HK-2 (cell line): ENCODE measurements at regions not wholly inside any gene's neighbourhood (a gene's known extent, or its start where the extent isn't known, plus 50 kb on each side); places are given as distances from the start of the nearest gene placed in this dataset.
"Not testable (repeated sequence)": the region's sequence is repeated elsewhere in the genome, so short reads cannot be mapped to it uniquely, and the experiment has no call there.

Experiments
- DNase-seq: peaks from one replicate; pipeline ENCODE4 v3.0.0-alpha.2; 2018; ENCODE audit not compliant: unreplicated experiment

DNA sequence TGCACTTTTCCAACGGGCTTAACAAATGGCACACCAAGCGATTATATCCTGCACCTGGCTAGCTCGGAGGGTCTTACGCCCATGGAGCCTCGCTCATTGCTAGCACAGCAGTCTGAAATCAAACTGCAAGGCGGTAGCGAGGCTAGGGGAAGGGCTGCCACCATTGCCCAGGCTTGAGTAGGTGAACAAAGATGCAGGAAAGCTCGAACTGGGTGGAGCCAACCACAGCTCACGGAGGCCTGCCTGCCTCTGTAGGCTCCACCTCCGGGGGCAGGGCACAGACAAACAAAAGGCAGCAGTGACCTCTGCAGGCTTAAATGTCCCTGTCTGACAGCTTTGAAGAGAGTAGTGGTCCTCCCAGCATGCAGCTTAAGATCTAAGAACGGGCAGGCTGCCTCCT is 365.4 kb downstream of the MMUT start:
- DNase-seq, result not testable (repeated sequence)

GRCh38 chr6:49097116-49097515 is 365.9 kb downstream of the MMUT start:
- DNase-seq, result no peak

DNA sequence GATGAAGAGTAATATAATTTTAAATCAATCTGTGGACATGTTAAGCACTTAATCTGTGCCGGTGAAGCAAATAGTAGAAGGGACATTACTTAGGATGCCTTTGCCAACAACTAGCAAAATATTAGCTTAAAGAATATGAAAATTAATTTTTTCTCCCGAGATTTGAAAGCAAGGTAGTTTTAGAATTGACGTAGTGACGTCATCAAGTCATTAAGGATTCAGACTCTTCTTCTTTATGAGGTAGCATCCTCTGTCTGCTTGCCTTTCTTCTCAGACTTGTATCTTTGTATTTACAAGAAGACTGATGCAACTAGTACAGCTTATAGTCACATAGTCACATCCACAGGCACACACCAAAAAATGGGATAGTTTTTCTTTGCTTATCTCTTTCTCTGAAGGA is 374.4 kb downstream of the MMUT start:
- DNase-seq, result no peak

DNA sequence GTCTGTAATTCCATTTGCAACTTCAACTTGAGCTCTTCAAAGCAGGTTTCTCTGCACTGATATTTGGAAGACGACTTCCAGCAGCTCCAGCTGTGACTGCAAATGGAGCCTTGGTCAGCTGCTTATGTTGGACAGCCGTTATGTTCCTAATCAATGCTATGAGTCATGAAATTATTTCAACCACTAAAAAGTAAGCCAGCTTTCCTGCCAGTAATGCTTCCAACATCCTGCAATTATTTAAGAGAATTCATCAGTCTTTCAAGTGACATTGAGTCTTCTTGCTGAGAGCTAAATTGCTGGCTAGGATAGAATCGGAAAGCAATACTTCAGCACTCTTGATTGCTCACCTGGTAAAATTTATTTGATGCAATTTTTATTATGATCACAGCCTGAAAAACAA is 375.7 kb downstream of the MMUT start:
- no peak for DNase-seq

- DNase-seq, result no peak
These were observed 380.4 kb downstream of the MMUT start for GRCh38 chr6:49082611-49083010.

DNA sequence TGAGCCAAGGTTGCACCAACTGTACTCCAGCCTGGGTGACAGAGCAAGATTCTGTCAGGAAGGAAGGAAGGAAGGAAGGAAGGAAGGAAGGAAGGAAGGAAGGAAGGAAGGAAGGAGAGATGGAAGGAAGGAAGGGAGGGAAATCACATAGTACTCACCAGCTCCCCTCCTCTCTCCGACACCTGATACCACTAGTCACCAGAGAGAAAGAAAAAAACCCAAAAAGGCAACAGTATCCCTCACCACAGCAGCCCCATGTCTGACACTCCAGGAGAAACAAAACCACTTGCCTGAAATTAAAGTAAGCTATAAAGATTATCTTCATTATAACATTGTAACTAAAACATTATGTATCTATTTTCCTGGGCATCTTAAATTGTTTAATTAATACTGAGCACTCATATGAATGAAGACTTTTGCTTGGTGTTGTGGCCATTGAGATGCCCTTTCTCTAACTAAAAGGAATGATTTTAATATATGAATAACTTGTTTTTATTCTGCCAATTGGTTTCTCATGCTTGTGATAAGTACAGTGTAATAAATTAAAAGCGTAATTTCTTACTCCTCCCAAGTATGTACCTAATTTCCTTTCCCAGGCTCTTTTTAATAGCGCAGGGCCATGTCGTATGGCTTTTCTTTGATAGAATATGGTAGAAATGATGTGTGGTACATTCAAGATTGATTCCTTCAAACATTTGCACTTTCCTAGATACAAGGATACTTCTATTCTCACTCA is 390.0 kb downstream of the MMUT start:
- no peak for DNase-seq

DNA sequence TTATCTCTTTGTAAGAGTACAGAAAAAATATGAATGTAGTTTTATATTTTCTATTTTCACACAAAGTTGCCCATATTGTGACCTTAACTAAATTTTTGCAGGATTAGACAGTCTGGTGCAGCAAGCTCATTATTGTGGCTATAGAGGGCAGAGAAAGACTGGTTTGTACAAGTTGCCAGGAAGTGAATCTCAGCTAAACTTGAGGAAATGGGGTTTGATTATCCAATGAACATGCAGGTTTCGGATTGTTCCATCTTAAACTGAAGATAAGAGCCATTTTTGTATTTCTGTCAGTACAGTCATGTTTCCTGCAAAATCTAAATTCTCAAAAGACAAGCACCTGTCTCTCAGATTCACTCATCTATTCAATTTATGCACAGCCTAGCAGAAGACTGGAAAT is 390.9 kb downstream of the MMUT start:
- no peak for DNase-seq

DNA sequence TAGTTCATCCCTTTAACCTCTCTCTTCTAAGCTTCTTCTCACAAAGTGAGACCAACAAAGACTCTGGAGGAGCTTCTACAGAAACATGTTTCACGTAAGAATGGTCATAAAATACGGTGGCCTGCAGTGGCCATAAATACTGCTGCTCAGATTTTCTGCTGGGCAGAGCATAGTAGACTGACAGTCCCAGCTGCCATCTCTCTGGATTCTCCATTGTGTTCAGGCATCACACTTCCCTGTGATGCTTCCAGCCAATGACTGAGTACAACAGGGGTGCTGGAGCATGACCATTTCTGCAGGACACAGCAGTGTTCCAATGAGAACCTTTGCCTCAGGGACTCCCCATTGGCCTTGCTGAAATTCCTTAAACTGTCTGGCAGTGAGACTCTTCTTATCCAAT is 392.6 kb downstream of the MMUT start:
- no peak for DNase-seq

GRCh38 chr6:49054311-49054710 is 408.7 kb downstream of the MMUT start:
- DNase-seq, result no peak

DNA sequence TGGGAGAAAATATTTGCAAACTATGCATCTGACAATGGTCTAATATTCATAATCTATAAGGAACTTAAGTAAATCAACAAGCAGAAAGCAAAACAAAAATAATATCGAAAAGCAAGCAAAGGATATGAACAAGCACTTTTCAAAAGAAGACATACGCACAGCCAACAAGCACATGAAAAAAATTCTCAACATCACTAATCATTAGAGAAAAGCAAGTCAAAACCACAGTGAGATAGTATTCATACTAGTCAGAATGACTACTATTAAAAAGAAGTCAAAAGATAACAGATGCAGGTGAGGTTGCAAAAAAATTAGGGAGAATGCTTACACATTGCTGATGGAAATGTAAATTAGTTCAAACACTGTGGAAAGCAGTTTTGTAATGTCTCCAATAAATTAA is 410.2 kb downstream of the MMUT start:
- no peak for DNase-seq

DNA sequence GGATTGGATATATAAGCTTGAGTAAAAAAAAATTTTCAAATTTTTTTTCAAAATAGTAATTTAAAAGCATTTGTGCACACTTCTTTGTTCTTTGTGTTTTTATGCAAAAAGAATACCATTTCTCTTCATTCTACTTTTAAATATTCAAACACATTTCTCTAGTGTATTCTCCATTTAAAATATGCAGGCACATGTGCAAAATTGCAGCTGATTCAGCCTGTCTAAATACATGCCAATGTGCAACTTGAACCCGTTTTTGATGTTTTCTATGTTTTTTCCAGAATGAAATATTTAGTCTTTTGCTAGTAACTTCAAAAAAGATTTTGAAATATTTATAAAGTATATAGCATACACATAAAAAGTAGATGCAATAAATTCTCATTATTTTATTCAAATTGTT is 411.8 kb downstream of the MMUT start:
- no peak for DNase-seq

GRCh38 chr6:49050584-49050983 is 412.5 kb downstream of the MMUT start:
- no peak for DNase-seq

- no peak for DNase-seq
These were observed 424.7 kb downstream of the MMUT start for GRCh38 chr6:49038294-49038822.

DNA sequence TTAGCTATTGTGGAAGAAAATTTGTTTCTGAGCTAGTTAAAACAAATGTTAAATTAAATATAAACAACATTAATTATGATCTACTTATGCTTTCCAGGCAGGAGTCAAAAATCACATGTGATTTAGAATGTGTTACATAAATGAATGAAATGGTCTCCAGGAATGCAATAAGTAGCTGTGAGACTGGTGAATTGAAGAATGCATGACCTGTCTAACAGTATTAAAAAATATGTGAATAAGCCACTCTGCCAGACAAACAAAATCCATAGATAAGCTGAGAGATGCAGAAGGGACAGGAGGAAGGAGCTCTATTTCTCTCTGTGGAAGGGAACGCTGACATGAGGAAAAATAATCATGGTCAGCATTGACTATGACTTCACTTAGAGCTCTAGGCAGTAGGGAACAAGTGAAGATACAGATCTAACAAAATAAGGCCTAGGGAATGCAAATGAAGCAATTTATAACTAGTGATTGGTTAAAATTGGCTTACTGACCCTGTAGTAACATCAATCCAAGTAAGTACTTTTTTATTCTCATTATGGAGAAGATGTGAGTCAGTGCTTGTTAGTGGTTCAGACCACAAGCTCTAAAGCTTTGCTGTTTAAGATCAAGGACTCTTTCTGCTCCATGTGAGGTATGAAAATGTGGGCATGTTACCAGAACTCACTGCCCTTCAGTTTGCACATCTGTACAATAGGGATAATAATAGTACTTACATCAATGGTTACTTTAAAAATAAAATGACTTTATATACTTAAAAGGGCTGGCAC is 432.6 kb downstream of the MMUT start:
- no peak for DNase-seq

GRCh38 chr6:49027644-49028043 is 435.4 kb downstream of the MMUT start:
- no peak for DNase-seq

- DNase-seq, result no peak
These were observed 437.5 kb downstream of the MMUT start for GRCh38 chr6:49025273-49026240.

- no peak for DNase-seq
These were observed 458.3 kb downstream of the MMUT start for GRCh38 chr6:49004801-49005200.

- DNase-seq, result no peak
These were observed 459.7 kb downstream of the MMUT start for GRCh38 chr6:49003348-49003747.

- no peak for DNase-seq
These were observed 461.1 kb downstream of the MMUT start for GRCh38 chr6:49001856-49002541.

DNA sequence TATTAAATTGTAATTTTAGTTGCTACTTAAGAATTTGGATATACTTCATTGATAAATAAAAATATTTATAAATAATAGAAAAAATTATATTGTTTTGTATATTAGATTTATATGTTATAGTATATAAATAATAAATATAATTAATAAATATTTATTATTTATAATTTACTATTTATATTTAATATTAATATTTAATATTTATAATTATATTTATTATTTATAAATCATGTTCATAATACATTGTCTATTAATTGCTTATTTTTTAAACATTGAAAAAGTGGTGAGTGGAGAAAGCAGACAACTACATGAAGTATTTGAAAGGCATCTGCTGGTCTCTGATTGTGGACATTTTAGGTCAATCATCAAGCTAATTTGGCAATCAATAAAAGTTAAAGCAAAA is 464.5 kb downstream of the MMUT start:
- no peak for DNase-seq

GRCh38 chr6:48996461-48997119 is 466.5 kb downstream of the MMUT start:
- no peak for DNase-seq
